Activated naive CD4-positive, alpha-beta T cell treated with anti-CD3 and anti-CD28 coated beads for 36 hours (primary cell): ENCODE measurements at regions not wholly inside any gene's neighbourhood (a gene's known extent, or its start where the extent isn't known, plus 50 kb on each side); places are given as distances from the start of the nearest gene placed in this dataset.
"Not testable (repeated sequence)": the region's sequence is repeated elsewhere in the genome, so short reads cannot be mapped to it uniquely, and the experiment has no call there.

Experiments used
- CTCF ChIA-PET: fragments of 350-600 bp; sonication (Branson Sonifier 250); formaldehyde crosslinking; loops from one replicate; lab custom pipeline; 2021; ENCODE audit warnings: antibody characterized with exemption; lab: Charles Lee
- DNase-seq: peaks from one replicate; pipeline ENCODE4 v3.0.0-alpha.2; 2020
- H3K27ac Mint-ChIP-seq: one replicate; pipeline ENCODE4 v1.8.0; 2021; ENCODE audit warnings: mild to moderate bottlenecking, mixed read lengths
- H3K27me3 Mint-ChIP-seq: one replicate; pipeline ENCODE4 v1.8.0; 2021; ENCODE audit warnings: low read depth, mixed read lengths
- H3K36me3 Mint-ChIP-seq: one replicate; pipeline ENCODE4 v1.8.0; 2021; ENCODE audit warnings: low read depth, mixed read lengths
- H3K4me1 Mint-ChIP-seq: one replicate; pipeline ENCODE4 v1.8.0; 2021; ENCODE audit warnings: low read depth, mixed read lengths
- H3K4me3 Mint-ChIP-seq: one replicate; pipeline ENCODE4 v1.8.0; 2021; ENCODE audit warnings: mild to moderate bottlenecking, moderate library complexity, mixed read lengths
- H3K9me3 Mint-ChIP-seq: one replicate; pipeline ENCODE4 v1.8.0; 2021; ENCODE audit warnings: mixed read lengths
- intact Hi-C: fragments of 100-400 bp; cut with micrococcal nuclease; formaldehyde crosslinking; loops from one replicate; pipeline ENCODE4 v1.15.1; 2023

- Mint-ChIP-seq H3K4me3 (no peak overlapping the region), H3K9me3 (peaks cover 1% of the 10 kb centered on the region), H3K27me3 (peaks cover 9% of the 10 kb centered on the region), H3K36me3 (no peaks in the 10 kb centered on the region), H3K4me1 (no peaks in the 10 kb centered on the region), H3K27ac (no peak overlapping the region)
- CTCF ChIA-PET, result interaction anchor here (0.6 to 4.2 kb wide), 3 partner anchors 15 to 460 kb away, joined by 3 to 22 read pairs (median 4); no protein-coding TSS in a partner anchor
- intact Hi-C loops, result no loop called here
- no peak for DNase-seq
Observed at GRCh38 chr11:96481204-96481603, 91.4 kb downstream of the JRKL start.

GRCh38 chr11:96481771-96482170 is 92.0 kb downstream of the JRKL start:
- CTCF ChIA-PET, result interaction anchor here (0.8 to 4.2 kb wide), 2 partner anchors 16 to 18 kb away, joined by 3 to 22 read pairs; no protein-coding TSS in a partner anchor
- Mint-ChIP-seq H3K4me1 (no peaks in the 10 kb centered on the region), H3K27ac (no peak overlapping the region), H3K36me3 (no peaks in the 10 kb centered on the region), H3K9me3 (peaks cover 1% of the 10 kb centered on the region), H3K4me3 (no peak overlapping the region), H3K27me3 (peaks cover 9% of the 10 kb centered on the region)
- DNase-seq, result no peak
- intact Hi-C loops, result no loop called here

DNA sequence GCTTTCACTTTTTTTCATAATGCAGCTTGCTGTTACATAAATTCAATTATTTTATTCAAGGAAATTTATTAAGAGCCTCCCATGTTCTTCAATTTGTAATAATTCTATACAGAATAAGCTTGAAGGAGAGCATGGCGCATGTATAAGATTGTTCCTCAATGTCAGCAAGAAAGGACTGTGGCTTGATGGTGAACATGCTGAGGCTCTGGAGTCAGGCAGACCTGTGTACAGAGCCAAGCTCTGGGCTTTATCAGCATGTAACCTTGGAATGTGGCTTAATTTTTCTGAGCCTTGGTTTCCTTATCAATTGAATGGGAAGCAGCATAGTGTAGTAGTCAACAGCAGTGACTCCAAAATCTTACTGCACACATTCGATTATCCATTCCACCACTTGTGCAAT is 92.4 kb downstream of the JRKL start:
- Mint-ChIP-seq H3K36me3 (no peaks in the 10 kb centered on the region), H3K4me3 (no peak overlapping the region), H3K27me3 (peaks cover 9% of the 10 kb centered on the region), H3K27ac (no peak overlapping the region), H3K4me1 (no peaks in the 10 kb centered on the region), H3K9me3 (peaks cover 1% of the 10 kb centered on the region)
- CTCF ChIA-PET, result interaction anchor here (4.2 kb wide), 1 partner anchor 18 kb away, joined by 22 read pairs; no protein-coding TSS in a partner anchor
- DNase-seq, result no peak
- intact Hi-C loops, result no loop called here

DNA sequence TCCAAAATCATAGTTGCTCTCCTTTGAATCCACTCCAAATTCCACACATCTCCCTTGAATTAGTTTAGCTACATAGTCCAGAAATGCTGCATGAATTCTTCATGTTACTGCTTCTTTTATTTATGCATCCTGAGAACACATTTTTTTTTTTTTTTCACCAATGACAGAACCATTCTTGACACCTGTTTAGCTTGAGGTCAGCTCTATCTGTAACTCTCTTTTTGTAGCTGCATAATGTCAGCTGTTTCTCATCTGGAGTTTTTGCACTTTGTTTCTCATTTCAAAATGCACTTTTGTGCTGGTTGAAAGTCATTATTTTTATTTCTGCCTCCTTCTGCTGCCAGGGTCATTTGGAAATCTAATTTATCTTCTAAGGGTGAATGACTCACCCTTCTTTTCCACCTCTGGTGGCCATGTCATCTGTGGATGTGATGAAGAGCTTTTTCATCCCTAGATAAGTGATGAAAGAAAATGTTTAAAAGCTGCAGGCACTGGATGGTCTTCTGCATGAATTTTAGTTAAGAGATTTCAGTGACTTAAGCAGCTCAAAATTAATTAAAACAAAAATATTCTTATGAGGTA is 93.7 kb downstream of the JRKL start:
- Mint-ChIP-seq H3K9me3 (no peaks in the 10 kb centered on the region), H3K36me3 (no peaks in the 10 kb centered on the region), H3K4me1 (no peaks in the 10 kb centered on the region), H3K27me3 (peaks cover 9% of the 10 kb centered on the region), H3K4me3 (no peak overlapping the region), H3K27ac (no peak overlapping the region)
- intact Hi-C loops, result no loop called here
- CTCF ChIA-PET, result interaction anchor here (0.6 to 4.2 kb wide), 4 partner anchors 13 to 251 kb away, joined by 3 to 22 read pairs (median 4); no protein-coding TSS in a partner anchor
- no peak for DNase-seq

DNA sequence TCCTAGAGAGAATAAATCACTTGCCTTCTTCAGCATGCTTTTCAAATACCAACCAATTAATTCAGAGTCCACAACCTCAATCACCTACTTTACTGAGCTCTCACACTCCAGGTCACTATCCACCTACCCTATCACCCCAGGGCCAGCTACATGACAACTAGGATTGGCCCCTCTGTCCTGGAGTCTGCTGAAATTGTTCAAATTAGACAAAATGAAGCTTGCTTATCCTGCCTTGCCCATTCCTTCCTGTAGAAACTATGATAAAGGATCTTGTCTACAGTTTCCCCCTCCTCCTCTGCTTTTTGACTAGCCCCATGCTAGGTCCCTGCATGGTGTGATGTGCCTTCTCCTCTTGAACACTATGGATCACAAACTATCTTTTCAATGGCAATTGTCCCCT is 94.5 kb downstream of the JRKL start:
- Mint-ChIP-seq H3K4me3 (no peak overlapping the region), H3K27ac (no peak overlapping the region), H3K27me3 (peaks cover 9% of the 10 kb centered on the region), H3K4me1 (no peaks in the 10 kb centered on the region), H3K9me3 (no peaks in the 10 kb centered on the region), H3K36me3 (no peaks in the 10 kb centered on the region)
- intact Hi-C loops, result no loop called here
- DNase-seq, result no peak
- CTCF ChIA-PET, result interaction anchor here (0.7 to 4.2 kb wide), 3 partner anchors 13 to 21 kb away, joined by 3 to 22 read pairs (median 3); no protein-coding TSS in a partner anchor

DNA sequence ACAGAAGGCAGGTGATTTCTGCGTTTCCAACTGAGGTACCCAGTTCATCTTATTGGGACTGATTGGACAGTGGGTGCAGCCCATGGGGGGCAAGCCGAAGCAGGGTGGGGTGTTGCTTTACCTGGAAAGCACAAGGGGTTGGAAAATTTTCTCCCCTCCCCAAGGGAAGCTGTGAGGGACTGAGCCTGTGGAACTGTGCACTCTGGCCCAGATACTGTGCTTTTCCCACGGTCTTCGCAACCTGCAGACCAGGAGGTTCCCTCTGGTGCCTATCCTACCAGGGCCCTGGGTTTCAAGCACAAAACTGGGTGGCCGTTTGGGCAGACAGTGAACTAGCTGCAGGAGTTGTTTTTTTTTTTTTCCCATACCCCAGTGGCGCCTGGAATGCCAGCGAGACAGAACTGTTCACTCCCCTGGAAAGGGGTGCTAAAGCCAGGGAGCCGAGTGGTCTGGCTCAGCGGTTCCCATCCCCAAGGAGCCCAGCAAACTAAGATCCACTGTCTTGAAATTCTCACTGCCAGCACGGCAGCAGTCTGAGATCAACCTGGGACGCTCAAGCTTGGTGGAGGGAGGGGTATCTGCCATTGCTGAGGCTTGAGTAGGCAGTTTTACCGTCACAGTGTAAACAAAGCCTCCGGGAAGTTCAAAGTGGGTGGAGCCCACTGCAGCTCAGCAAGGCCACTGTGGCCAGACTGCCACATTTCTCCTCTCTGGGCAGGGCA is 97.2 kb downstream of the JRKL start:
- Mint-ChIP-seq H3K9me3 (no peaks in the 10 kb centered on the region), H3K36me3 (no peaks in the 10 kb centered on the region), H3K27me3 (peaks cover 16% of the 10 kb centered on the region), H3K27ac (no peak overlapping the region), H3K4me1 (no peaks in the 10 kb centered on the region), H3K4me3 (no peak overlapping the region)
- DNase-seq, result no peak
- intact Hi-C loops, result no loop called here
- CTCF ChIA-PET, result no interaction called here

DNA sequence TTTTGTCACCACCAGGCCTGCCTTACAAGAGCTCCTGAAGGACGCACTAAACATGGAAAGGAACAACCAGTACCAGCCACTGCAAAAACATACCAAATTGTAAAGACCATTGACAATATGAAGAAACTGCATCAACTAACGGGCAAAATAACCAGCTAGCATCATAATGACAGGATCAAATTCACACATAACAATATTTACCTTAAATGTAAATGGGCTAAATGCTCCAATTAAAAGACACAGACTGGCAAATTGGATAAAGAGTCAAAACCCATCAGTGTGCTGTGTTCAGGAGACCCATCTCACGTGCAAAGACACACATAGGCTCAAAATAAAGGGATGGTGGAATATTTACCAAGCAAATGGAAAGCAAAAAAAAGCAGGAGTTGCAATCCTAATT is 99.1 kb downstream of the JRKL start:
- H3K4me1 Mint-ChIP-seq, DNase-seq, H3K27ac Mint-ChIP-seq, H3K4me3 Mint-ChIP-seq, H3K9me3 Mint-ChIP-seq, H3K36me3 Mint-ChIP-seq, intact Hi-C loops, CTCF ChIA-PET: not testable (repeated sequence)
- peaks cover 16% of the 10 kb centered on the region for H3K27me3 Mint-ChIP-seq

- Mint-ChIP-seq H3K9me3 (no peaks in the 10 kb centered on the region), H3K4me1 (no peaks in the 10 kb centered on the region), H3K27ac (no peak overlapping the region), H3K36me3 (no peaks in the 10 kb centered on the region), H3K4me3 (no peak overlapping the region), H3K27me3 (no peaks in the 10 kb centered on the region)
- CTCF ChIA-PET, result no interaction called here
- no peak for DNase-seq
- intact Hi-C loops, result no loop called here
Observed at GRCh38 chr11:96500440-96500839, 110.6 kb downstream of the JRKL start.

- H3K9me3 Mint-ChIP-seq, result no peaks in the 10 kb centered on the region
- intact Hi-C loops, result no loop called here
- no peak for DNase-seq
- no peak overlapping the region for H3K4me3 Mint-ChIP-seq
- no peak overlapping the region for H3K27ac Mint-ChIP-seq
- CTCF ChIA-PET, result no interaction called here
- H3K36me3 Mint-ChIP-seq, result no peaks in the 10 kb centered on the region
- H3K4me1 Mint-ChIP-seq, result no peaks in the 10 kb centered on the region
- no peaks in the 10 kb centered on the region for H3K27me3 Mint-ChIP-seq
Observed at GRCh38 chr11:96506041-96506440, 116.2 kb downstream of the JRKL start.

DNA sequence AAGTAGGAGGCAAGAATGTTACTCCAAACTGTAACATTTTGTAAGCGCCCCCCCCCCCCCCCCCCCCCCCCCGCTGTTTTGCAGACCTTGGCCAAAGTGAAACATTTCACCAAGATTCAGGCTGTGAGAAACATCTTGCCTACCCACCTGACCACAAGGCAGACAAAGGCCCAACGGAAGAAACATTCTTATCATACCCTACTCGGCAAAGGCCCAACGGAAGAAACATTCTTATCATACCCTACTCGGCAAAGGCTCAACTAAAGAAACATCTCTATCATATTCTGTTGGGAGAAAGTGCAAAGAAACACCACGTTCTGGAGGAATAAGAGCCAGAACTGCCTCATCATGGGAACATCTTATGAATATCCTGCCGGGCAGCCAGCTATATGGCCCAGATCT is 117.1 kb downstream of the JRKL start:
- Mint-ChIP-seq H3K36me3 (no peaks in the 10 kb centered on the region), H3K4me3 (no peak overlapping the region), H3K27me3 (no peaks in the 10 kb centered on the region), H3K27ac (no peak overlapping the region), H3K9me3 (no peaks in the 10 kb centered on the region), H3K4me1 (no peaks in the 10 kb centered on the region)
- CTCF ChIA-PET, result no interaction called here
- no peak for DNase-seq
- intact Hi-C loops, result no loop called here

DNA sequence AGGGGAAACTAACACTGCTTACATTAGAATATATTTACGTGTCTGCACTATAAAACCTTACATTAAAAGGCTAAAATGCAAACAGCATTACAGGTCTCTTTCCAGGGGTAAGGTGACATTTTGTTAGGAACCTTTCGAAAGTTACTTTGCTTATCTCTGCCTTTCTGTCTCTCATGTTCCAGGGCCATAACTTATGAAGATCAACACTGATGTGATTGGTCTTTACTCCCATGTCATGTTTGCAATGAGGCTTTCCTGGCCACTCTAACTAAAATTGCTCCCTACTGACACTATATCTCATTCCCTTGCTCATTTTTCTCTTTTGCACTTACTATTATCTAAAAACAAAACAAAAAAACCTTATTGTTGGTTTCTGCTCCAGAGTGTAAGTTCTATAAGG is 119.0 kb downstream of the JRKL start:
- H3K27me3 Mint-ChIP-seq, result peaks cover 2% of the 10 kb centered on the region
- CTCF ChIA-PET, result no interaction called here
- no peaks in the 10 kb centered on the region for H3K9me3 Mint-ChIP-seq
- no peak for DNase-seq
- H3K4me3 Mint-ChIP-seq, result no peak overlapping the region
- intact Hi-C loops, result no loop called here
- H3K36me3 Mint-ChIP-seq, result no peaks in the 10 kb centered on the region
- no peak overlapping the region for H3K27ac Mint-ChIP-seq
- no peaks in the 10 kb centered on the region for H3K4me1 Mint-ChIP-seq

GRCh38 chr11:96520939-96521338 is 131.1 kb downstream of the JRKL start:
- Mint-ChIP-seq H3K36me3 (no peaks in the 10 kb centered on the region), H3K4me3 (no peak overlapping the region), H3K4me1 (no peaks in the 10 kb centered on the region), H3K27ac (no peak overlapping the region), H3K9me3 (peaks cover 2% of the 10 kb centered on the region), H3K27me3 (no peaks in the 10 kb centered on the region)
- CTCF ChIA-PET, result no interaction called here
- DNase-seq, result no peak
- intact Hi-C loops, result no loop called here

DNA sequence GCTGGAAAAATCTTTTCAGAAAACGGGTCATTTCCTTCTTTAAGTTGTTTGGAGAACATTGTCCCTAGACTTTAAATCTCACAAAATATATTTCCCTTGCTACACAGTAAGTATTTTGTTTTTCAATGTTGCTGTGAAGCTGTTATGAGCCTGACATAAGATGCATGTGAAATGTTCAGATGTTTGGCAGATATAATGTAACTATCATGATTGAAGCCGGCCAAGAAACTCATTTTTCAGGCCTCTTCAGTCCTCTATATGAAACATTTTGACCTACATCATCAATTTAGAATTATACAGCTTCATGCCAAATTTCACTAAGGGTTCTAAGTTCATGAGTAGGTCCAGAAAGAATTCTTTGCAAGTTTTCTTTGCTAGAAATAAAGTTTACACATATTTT is 133.8 kb downstream of the JRKL start:
- peaks cover 5% of the 10 kb centered on the region for H3K27me3 Mint-ChIP-seq

More for the DNA sequence above, 133.8 kb downstream of the JRKL start:
- intact Hi-C loops, result no loop called here
- Mint-ChIP-seq H3K36me3 (no peaks in the 10 kb centered on the region), H3K4me3 (no peak overlapping the region), H3K4me1 (no peaks in the 10 kb centered on the region), H3K27ac (no peak overlapping the region), H3K9me3 (peaks cover 2% of the 10 kb centered on the region)
- DNase-seq, result no peak
- CTCF ChIA-PET, result interaction anchor here (0.5 kb wide), 1 partner anchor 60 kb away, joined by 4 read pairs; no protein-coding TSS in a partner anchor
